GM12801 (cell line): ENCODE measurements at regions not wholly inside any gene's neighbourhood (a gene's known extent, or its start where the extent isn't known, plus 50 kb on each side); places are given as distances from the start of the nearest gene placed in this dataset.

Source experiments
- CTCF ChIP-seq: IDR thresholded peaks from one replicate; pipeline ENCODE4 v1.5.1; 2011; ENCODE audit warnings: control low read depth; ENCODE audit not compliant: insufficient read length; ENCODE audit errors: extremely low read depth

- no peak for TF ChIP-seq CTCF
These were observed 178.6 kb upstream of the BET1 start for GRCh38 chr7:94182721-94183120.

GRCh38 chr7:94183289-94183749 lies 179.2 kb upstream of the BET1 start:
- no peak for TF ChIP-seq CTCF

GRCh38 chr7:94183891-94184290 lies 179.7 kb upstream of the BET1 start:
- TF ChIP-seq CTCF: no peak

- no peak for TF ChIP-seq CTCF
These were observed 184.2 kb upstream of the BET1 start for GRCh38 chr7:94188350-94188749.

- no peak for TF ChIP-seq CTCF
These were observed 186.5 kb upstream of the BET1 start for GRCh38 chr7:94190599-94191061.

GRCh38 chr7:94195201-94195600 lies 191.0 kb upstream of the BET1 start:
- no peak for TF ChIP-seq CTCF

GRCh38 chr7:94195813-94196212 lies 191.7 kb upstream of the BET1 start:
- no peak for TF ChIP-seq CTCF

- no peak for TF ChIP-seq CTCF
These were observed 189.2 kb upstream of the COL1A2 start for GRCh38 chr7:94205529-94205928.
